GM19025 (cell line): ENCODE measurements at regions not wholly inside any gene's neighbourhood (a gene's known extent, or its start where the extent isn't known, plus 50 kb on each side); places are given as distances from the start of the nearest gene placed in this dataset.
"Not testable (repeated sequence)": the region's sequence is repeated elsewhere in the genome, so short reads cannot be mapped to it uniquely, and the experiment has no call there.

Experiments used
- ATAC-seq: cut with Tn5 transposase; IDR thresholded peaks from one replicate; pipeline ENCODE4 v1.9.1; 2021; ENCODE audit warnings: mild to moderate bottlenecking, low read depth, moderate library complexity; ENCODE audit not compliant: unreplicated experiment

DNA sequence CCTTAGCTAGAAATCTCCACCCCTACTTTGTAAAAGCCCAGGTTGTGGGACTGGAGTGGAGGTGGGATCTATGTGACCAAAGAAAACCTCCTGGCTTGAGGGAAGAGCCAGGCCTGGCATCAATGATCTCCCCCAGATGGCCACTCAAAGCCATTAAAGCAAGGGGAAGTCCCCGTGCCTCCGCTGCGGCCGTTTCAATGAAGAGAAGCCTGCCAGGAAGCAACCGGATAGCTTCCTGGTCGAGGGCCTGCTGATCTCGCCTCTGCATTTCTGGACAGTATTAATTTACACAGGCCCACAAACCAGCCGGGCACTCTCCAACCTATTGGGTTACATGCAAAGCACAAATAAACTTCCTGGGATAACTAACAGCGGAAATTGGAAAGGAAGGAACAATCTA is 160.5 kb upstream of the MSX2 start:
- no peak for ATAC-seq

DNA sequence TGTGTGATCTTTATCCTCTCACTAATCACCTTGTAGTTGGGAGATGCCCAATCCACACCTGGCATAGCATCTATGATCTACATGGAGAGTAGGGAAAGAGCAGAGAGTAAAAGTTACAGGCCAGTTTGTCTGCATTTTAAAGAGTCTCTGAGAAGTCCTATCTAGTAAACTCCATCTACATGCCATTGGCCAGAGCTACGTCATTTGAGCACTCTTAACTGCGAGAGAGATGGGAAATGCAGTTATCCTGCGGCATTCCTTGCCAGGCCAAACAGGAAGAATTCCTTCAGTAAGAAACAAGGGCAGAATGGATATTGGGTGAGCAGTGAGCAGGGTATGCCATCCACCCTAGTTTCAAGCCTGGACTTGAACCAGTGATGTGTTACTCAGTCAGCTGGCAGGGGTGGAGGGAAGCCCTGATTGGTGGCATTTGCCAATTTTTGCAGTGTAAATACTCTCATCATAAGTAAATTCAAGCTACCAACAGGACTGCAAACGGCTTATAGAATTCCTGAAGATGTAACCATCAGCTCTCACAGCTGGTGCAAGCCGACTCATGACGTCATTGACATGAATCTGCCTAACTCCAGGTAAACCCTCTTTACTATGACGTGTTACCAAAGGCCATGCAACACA is 156.8 kb upstream of the MSX2 start:
- ATAC-seq = no peak

DNA sequence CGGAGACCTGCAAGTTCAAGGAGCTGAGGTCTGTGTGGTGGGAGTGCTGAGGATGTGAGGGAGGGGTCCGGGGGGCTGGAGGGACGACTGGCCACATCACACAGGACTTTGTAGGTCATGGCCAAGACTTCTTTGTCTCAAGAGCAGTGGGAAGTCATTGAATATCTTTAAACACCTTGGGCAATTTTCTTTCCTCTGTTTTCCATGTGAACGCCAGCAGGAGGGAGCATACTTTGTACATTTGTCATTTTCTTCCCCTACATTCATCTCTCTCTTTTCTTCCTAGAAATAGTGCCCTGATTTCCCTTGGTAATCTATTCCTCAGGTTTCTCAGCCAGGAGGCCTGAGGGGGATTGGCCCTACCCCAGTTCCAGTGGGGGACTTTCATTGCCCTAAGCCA is 153.7 kb upstream of the MSX2 start:
- no peak for ATAC-seq

- no peak for ATAC-seq
Observed at GRCh38 chr5:174571662-174572397, 152.6 kb upstream of the MSX2 start.

- ATAC-seq = no peak
Observed at GRCh38 chr5:174572591-174572990, 151.8 kb upstream of the MSX2 start.

DNA sequence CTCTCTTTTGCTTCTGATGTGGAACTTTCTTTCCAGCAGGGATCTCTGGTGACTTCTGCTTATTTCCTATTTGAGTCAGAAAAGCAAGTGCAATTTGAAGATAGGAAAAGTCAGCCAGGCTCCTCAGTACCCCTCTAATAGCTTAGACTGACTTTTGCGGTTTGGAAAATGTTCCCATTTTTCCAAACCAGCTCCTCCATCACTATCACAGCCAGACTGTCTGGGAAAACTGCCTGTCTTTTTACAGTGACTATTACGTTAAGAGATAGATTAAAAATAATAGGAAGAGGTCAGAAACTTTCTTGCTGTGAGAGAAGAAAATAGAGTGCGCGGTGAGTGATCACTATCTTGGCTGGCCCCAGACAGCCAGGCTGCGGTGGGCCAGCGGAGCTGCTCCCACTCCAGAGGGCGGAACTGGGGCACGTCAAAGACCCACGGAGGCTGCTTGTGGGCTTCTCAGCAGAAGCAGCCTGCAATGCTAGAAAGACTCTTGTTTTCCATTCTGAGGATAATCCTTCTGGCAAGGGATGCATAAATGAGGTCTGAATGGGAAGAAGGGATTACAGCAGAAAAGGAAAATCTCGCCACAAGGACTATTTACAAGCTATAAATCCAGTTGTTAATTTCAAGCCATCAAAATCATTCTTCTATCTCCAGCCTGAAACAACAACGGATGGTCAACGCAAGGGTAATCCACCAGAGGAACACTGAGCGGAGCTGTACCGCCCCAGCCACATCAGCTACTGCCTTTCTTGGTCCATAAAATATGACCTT is 151.0 kb upstream of the MSX2 start:
- no peak for ATAC-seq

- ATAC-seq = no peak
Observed at GRCh38 chr5:174575043-174575442, 149.3 kb upstream of the MSX2 start.

- no peak for ATAC-seq
Observed at GRCh38 chr5:174576042-174576441, 148.3 kb upstream of the MSX2 start.

GRCh38 chr5:174581479-174581878 is 142.9 kb upstream of the MSX2 start:
- no peak for ATAC-seq

DNA sequence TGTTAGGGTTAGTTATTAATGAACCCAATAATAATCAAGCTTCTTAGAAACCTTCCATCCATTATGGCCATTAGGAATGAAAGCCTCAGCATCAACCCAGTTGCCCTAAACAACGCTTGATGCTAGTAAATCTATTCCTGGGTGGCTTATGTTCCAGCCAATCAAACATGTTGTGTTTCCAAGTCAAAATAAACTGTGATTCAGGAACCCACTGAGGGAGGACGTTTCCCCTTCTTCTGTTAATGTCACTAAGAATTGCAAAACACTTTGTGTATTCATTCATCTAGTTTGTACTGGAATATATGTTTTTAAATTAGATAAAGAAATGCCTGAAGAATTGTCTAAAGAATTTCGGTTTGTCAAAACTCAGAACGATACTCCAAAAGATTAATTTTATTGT is 142.5 kb upstream of the MSX2 start:
- no peak for ATAC-seq

DNA sequence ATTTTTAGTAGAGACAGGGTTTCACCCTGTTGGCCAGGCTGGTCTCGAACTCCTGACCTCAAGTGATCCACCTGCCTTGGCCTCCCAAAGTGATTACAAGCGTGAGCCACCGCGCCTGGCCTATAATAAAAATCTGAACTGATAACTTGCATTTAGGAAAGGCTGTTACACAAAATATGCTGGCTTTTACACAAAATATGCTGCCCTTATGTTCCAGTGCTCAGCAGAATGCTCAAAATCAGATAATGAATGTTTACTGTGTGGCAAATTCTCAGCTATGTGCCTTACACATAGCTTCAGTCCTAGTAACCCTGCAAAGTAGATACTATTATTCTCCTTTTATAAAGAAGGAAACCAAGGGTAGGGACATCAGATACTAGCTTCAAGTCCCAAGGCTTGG is 141.3 kb upstream of the MSX2 start:
- no peak for ATAC-seq

GRCh38 chr5:174585472-174585871 is 138.9 kb upstream of the MSX2 start:
- no peak for ATAC-seq

DNA sequence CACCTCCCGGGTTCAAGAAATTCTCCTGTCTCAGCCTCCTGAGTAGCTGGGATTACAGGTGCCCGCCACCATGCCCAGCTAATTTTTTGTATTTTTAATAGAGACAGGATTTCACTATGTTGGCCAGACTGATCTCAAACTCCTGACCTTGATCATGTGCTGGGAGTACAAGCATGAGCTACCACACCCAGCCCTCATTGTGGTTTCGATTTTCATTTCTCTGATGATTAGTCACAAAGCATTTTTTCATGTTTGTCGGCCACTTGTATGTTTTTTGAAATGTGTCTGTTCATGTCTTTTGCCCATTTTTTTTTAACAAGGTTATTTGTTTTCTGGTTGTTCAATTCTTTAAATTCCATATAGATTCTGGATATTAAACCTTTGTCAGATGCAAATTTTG is 138.2 kb upstream of the MSX2 start:
- ATAC-seq = not testable (repeated sequence)

DNA sequence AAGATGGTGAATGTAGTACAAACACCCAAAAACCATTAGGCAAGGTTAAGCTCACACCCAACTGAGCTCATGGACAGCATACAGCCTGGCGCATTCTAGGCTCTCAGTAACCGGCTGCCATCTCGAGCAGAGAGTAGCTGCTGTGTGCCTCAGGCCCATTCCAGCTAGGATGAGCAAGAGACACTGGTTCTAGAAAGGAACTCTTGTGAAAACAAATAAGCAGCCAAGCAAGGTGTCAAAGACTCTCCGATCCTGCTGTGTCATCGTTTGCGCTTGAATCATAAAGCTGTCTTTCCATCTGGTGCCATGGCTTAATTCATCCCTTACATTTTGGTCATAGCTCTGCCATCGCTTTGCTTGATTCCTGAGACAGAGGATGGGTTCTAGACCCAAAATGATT is 135.4 kb upstream of the MSX2 start:
- no peak for ATAC-seq

- ATAC-seq = no peak
Observed at GRCh38 chr5:174589599-174589998, 134.8 kb upstream of the MSX2 start.

DNA sequence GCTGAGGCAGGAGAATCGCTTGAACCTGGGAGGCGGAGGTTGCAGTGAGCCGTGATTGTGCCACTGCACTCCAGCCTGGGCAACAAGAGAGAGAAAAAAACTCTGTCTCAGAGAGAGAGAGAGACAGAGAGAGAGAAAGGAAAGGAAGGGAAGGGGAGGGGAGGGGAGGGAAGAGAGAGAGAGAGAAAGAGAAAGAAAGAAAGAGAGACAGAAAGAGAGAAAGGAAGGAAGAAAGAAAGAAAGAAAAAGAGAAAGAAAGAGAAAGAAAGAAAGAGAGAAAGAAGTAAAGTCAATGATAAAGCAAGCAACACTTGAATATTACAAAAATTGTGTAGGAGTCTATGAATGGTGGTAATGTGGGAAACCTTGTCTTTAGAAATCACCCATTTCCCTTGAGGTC is 133.6 kb upstream of the MSX2 start:
- no peak for ATAC-seq

GRCh38 chr5:174596429-174596828 is 128.0 kb upstream of the MSX2 start:
- ATAC-seq = no peak

DNA sequence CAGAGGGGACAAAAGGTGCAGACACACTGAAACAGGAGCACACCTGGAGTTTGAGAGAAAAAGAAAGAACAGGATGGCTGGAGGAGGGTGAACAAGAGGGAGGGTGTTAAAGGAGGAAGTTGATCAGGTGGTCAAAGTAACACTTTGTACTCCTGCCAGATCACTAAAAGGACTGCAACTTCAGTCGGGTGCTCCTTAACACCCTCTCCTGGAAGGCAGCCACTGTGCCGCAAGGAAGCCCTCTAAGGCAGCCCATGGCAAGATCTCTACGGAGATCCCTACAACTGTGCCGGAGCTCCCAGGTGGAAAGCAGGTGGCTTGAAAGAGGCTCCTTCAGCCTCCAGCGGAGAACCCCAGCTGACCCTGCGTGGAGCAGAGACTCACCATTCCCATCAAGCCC is 124.4 kb upstream of the MSX2 start:
- no peak for ATAC-seq

DNA sequence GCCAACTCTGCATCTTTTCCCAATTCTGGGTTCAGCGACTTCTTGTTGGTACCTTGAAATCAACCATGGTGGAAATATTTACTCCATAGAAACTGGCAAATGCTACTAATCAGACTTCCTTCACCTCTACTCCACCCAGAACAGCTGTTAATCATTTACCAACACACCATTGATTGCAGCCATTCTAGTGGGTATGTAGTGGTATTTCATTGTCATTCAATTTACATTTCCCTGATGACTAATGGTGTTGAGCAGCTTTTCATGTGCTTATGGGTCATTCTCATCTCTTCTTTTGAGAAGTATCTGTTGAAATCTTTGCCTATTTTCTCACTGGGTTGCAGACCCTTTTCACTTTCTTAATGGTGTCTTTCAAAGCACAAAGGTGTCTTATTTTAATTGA is 122.4 kb upstream of the MSX2 start:
- ATAC-seq = no peak

DNA sequence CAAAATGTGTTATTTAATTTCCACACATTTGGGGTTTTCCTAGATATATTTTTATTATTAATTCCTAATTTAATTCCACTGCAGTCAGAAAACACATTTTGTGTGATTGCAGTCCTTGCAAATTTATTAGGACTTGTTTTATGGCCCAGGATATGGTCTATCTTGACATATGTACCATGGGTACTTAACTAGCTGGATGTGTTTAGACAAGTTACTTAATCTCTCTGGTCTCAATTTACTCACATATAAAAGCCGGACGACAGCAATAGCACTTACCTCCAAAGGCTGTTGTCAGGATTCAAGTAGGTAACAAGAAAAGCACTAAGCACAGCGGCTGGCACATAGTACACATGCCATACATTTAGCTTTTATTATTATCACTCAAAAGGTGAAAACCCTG is 118.2 kb upstream of the MSX2 start:
- ATAC-seq = no peak

DNA sequence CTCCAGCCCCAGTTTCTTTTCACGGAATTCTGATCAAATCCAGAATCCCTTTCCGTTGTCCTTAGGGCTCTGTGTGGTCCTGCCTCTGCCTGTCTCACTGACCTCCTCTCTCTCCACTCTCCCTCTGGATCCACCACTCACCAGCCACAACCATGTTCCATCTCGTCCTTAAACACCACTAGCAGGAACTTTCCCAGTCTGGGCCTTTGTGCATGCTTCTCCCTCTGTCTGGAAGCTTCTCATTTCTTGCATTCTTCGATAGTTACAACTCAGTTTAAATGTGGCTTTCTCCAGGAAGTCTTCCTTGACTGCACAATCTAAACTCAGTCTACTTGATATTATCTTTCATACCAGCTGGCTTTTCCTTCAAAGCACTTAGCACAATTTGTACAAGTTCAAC is 117.7 kb upstream of the MSX2 start:
- no peak for ATAC-seq

- ATAC-seq = no peak
Observed at GRCh38 chr5:174607205-174607604, 117.2 kb upstream of the MSX2 start.
